Adrenal gland (tissue), 5 donors: ENCODE measurements at regions not wholly inside any gene's neighbourhood (a gene's known extent, or its start where the extent isn't known, plus 50 kb on each side); places are given as distances from the start of the nearest gene placed in this dataset.

ENCODE experiments used
- CTCF ChIP-seq, 6 experiments: fragments of 450-650 bp in 4 of 6; fragments of 200-600 bp in 2 of 6; sonication (generic) in 1 of 6; IDR thresholded peaks; 1 replicate in 5 of 6; 2 replicates in 1 of 6; pipeline versions ENCODE4 v1.5.1 to v1.8.0; 2016 to 2021; ENCODE audit warnings: antibody characterized with exemption in 6 of 6, mild to moderate bottlenecking in 2 of 6, moderate library complexity in 1 of 6
- POLR2A ChIP-seq, 2 donors: fragments of 450-650 bp; IDR thresholded peaks; one replicate each; pipeline ENCODE4 v1.6.1; 2017; ENCODE audit warnings: antibody characterized with exemption in 2 of 2, mild to moderate bottlenecking in 2 of 2, moderate library complexity in 1 of 2
- donor health status: DM: no; HTN: no; CAD: no.

GRCh38 chr9:129365196-129365595, 187.1 kb upstream of the IER5L start:
- TF ChIP-seq CTCF (IDR thresholded peaks at IDR 0.05) (no peak), POLR2A (IDR thresholded peaks at IDR 0.05) (no peak)
